GM13977 (cell line): ENCODE measurements at regions not wholly inside any gene's neighbourhood (a gene's known extent, or its start where the extent isn't known, plus 50 kb on each side); places are given as distances from the start of the nearest gene placed in this dataset.

Experiments
- DNase-seq: peaks from one replicate; pipeline ENCODE4 v3.0.0; 2012; ENCODE audit warnings: low spot score
- CTCF ChIP-seq: IDR thresholded peaks from 2 replicates; pipeline ENCODE4 v1.5.1; 2012; ENCODE audit warnings: mild to moderate bottlenecking, control low read depth; ENCODE audit not compliant: insufficient read depth; ENCODE audit errors: extremely low read depth, missing control alignments
- in situ Hi-C: fragments of 300-500 bp; cut with MboI; formaldehyde crosslinking; loops from one replicate; pipeline ENCODE4 v1.12.0; 2022; ENCODE audit warnings: low sequenced_read_pairs, low pct_unique_long_range_greater_than_20kb, mixed read lengths, inconsistent platforms; ENCODE audit not compliant: unreplicated experiment

- no peak for DNase-seq
- no peak for TF ChIP-seq CTCF
- in situ Hi-C loops: no loop called here
Measured at GRCh38 chr4:30917946-30918345, 197.8 kb downstream of the PCDH7 start.

- DNase-seq: no peak
- TF ChIP-seq CTCF: no peak
- in situ Hi-C loops: no loop called here
Measured at GRCh38 chr4:30919458-30919857, 199.3 kb downstream of the PCDH7 start.

GRCh38 chr4:30920043-30920442 is 199.9 kb downstream of the PCDH7 start:
- no peak for DNase-seq
- no peak for TF ChIP-seq CTCF
- in situ Hi-C loops: no loop called here

GRCh38 chr4:30922625-30923024 is 202.5 kb downstream of the PCDH7 start:
- DNase-seq: no peak
- in situ Hi-C loops: no loop called here
- no peak for TF ChIP-seq CTCF

- no peak for DNase-seq
- TF ChIP-seq CTCF: no peak
- in situ Hi-C loops: no loop called here
Measured at GRCh38 chr4:30924495-30924894, 204.3 kb downstream of the PCDH7 start.

- in situ Hi-C loops: no loop called here
- no peak for TF ChIP-seq CTCF
- DNase-seq: no peak
Measured at GRCh38 chr4:30929649-30930048, 209.5 kb downstream of the PCDH7 start.

- in situ Hi-C loops: no loop called here
- DNase-seq: no peak
- no peak for TF ChIP-seq CTCF
Measured at GRCh38 chr4:30930276-30930675, 210.1 kb downstream of the PCDH7 start.
